GM12873 (cell line): ENCODE measurements at regions not wholly inside any gene's neighbourhood (a gene's known extent, or its start where the extent isn't known, plus 50 kb on each side); places are given as distances from the start of the nearest gene placed in this dataset.

Source experiments
- TF ChIP-seq, protein P1 (sequence below): IDR thresholded peaks from 2 replicates; pipeline ENCODE4 v1.5.1; 2012; ENCODE audit warnings: low read depth, mild to moderate bottlenecking, moderate library complexity, low read length, control low read depth; ENCODE audit not compliant: insufficient read depth; ENCODE audit errors: missing control alignments

DNA sequence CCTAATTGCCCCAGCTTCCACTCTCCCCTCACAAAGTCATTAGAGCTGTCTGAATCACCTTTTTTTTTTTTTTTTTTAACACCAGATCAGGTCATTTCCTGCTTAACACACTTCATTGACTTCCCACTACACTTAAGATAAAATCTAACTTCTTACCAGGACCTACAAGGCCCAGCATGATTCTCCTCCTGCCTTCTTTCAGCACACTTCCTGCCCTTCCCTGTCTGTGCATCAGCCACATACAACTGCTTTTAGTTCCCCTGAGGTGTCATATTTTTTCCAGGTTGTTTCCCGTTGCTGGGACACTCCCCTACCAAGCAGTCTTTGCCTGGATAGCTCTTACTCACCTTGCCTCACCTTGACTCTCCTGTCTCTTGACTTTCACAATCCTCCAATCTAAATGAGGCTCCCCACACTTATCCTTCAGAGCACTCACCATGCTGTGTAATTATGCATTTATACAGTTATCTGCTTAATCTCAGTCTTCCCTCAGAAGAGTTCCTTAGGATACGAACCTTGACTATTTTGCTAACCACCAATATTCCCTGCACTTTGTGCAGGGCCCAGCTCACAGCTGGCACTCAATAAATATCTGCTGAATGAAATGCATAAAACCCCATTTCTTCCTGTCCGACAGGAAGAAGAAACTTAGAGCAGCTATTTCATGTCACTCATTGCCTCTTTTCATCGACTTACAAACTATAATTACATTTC, 96.6 kb upstream of the AKIP1 start:
- TF ChIP-seq, protein P1, sequence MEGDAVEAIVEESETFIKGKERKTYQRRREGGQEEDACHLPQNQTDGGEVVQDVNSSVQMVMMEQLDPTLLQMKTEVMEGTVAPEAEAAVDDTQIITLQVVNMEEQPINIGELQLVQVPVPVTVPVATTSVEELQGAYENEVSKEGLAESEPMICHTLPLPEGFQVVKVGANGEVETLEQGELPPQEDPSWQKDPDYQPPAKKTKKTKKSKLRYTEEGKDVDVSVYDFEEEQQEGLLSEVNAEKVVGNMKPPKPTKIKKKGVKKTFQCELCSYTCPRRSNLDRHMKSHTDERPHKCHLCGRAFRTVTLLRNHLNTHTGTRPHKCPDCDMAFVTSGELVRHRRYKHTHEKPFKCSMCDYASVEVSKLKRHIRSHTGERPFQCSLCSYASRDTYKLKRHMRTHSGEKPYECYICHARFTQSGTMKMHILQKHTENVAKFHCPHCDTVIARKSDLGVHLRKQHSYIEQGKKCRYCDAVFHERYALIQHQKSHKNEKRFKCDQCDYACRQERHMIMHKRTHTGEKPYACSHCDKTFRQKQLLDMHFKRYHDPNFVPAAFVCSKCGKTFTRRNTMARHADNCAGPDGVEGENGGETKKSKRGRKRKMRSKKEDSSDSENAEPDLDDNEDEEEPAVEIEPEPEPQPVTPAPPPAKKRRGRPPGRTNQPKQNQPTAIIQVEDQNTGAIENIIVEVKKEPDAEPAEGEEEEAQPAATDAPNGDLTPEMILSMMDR: no peak

DNA sequence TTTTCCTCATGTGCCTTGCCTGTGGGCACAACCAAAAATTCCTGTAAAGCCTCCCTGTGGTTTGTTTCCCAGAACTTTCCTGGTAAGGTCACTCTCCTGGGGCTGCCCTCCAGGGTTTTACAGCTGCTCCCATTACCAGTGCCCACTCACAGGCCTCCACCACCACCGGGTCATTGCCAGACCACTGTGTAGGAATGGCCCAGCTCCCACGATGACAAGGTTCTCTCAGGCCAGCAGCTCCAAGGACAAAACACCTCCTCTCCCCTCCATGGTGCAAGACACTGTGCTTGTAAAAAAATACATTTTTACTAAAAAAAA, 96.1 kb upstream of the AKIP1 start:
- TF ChIP-seq, protein P1: no peak

- TF ChIP-seq, protein P1: no peak
Measured at GRCh38 chr11:8818421-8818820, 92.6 kb upstream of the AKIP1 start.

DNA sequence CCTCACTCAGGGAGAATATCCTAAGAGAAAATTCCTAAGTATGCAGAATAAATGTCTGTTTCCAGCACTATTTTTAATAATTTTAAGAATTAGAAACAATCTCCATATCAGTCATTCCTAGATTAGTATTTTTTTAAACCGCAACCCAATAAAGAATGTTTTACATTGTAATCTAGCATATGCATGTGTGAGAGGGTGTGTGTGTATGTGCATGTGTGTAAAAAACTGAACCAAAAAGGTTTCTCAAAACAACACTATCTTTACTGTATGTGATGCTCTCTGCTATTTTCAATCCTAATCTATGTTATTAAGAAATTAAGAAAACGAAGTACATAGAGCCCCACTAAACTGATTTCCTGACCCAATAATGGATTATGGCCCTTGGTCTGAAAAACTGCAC, 90.6 kb upstream of the AKIP1 start:
- TF ChIP-seq, protein P1: no peak

- TF ChIP-seq, protein P1: no peak
Measured at GRCh38 chr11:8822469-8822868, 88.5 kb upstream of the AKIP1 start.

- TF ChIP-seq, protein P1: no peak
Measured at GRCh38 chr11:8823174-8823742, 87.7 kb upstream of the AKIP1 start.

DNA sequence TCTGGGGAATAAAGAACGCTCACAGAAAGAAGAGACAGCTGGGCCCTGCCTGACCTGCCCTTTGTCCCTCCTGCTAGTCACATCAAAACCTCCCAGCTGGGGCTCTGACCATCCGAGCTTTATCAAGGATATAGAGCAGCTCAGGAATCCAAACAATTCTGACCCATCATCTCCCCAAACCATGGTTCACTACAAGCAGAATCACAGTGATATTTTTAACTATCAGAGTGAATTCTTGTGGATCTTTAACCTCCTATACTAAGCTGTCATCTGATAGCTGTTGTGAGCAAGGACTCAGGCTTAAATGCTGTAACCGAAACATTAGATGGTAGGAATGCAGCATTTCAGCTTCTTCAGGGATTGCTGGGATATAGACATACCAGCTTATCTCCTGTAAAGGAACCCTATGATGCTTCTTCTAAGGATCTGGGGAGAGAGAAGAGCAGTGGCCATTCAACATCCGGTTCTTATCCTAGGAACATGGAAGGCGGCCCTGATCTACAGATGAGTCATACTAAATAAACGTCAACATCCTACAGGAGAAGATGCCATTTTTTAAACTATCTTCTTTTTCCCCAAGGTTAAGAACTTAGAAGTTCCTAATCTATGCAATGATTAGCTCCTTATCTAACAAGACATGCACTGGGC, 84.7 kb upstream of the AKIP1 start:
- TF ChIP-seq, protein P1: no peak
